HG03095 (cell line): ENCODE measurements at regions not wholly inside any gene's neighbourhood (a gene's known extent, or its start where the extent isn't known, plus 50 kb on each side); places are given as distances from the start of the nearest gene placed in this dataset.
"Not testable (repeated sequence)": the region's sequence is repeated elsewhere in the genome, so short reads cannot be mapped to it uniquely, and the experiment has no call there.

Source experiments
- ATAC-seq: cut with Tn5 transposase; IDR thresholded peaks from one replicate; pipeline ENCODE4 v1.9.1; 2021; ENCODE audit warnings: moderate library complexity; ENCODE audit not compliant: unreplicated experiment

DNA sequence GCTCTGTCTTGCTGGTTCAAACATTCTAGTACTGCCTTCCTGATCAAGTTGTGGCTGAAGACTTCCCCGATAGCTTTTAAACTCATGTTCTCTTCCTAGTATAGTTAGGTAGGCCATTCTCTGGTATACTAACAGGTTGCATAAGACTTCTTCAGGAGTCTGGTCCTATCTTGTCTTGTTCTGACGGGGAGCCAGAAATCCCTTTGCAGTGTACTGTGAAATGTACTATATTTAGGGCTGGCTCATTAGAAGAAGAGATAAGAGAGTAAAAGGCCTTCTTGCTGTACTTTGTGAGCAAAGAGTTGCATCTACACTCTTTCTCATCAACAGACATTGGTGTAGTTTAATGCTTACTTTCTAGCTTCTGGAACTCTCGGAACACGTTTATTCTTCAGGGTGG, 331.9 kb downstream of the NUP35 start:
- ATAC-seq, result no peak

DNA sequence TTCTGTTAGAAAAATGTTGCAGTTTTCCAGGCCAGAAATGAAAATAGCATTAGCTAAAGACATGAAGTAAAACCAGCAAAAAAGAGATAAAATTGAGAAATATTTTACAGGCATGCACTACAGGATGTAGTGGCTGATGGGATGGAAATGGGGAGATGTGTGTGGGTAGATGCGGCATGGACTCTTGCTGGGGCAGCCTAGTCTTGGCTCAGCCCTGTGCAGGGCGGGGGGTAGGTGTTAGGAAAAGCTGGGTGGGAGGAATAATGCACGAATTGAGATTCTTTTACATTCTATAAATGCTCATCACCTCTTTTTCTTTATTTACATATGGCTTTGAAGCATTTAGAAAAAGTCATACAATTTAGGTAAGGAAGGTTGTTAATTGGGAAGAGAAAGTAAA, 334.2 kb downstream of the NUP35 start:
- ATAC-seq, result no peak

DNA sequence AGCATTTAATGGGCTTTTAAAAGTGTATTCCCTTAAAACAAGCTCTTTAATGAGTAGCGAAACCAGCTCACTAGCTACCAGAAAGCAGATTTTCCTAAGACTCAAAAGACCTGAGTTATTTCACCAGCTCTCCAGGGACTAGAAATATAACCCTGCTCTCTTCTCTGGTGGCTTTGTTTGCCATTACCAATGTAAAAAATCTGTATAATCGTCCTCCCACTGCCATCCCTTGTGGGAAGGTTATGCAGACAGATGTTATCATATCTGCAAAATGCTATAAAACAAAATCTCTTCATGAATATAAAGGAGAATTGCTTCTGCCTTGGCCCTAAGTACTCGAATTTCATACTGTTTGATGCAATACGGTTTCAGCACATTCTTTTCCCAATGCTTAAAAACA, 335.2 kb downstream of the NUP35 start:
- no peak for ATAC-seq

GRCh38 chr2:183463821-183464220, 339.6 kb downstream of the NUP35 start:
- no peak for ATAC-seq

DNA sequence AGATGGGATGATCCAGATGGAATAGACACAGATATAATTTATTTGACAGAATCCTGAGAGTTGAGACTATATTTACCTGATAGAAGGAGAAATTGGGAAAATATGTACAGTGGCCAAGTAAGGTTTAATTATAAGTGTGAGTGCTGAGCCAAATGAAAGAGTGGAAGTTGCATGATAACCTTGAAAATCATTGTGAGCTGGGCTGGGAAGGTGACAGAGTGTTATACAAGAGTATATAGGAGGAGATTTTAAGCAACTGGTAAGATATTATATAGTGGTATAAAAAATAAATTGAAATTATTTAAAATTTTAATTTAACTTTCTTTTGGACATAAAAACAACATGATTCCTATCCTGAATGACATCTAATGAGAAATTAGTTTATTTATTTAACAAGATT, 340.8 kb downstream of the NUP35 start:
- ATAC-seq, result no peak

DNA sequence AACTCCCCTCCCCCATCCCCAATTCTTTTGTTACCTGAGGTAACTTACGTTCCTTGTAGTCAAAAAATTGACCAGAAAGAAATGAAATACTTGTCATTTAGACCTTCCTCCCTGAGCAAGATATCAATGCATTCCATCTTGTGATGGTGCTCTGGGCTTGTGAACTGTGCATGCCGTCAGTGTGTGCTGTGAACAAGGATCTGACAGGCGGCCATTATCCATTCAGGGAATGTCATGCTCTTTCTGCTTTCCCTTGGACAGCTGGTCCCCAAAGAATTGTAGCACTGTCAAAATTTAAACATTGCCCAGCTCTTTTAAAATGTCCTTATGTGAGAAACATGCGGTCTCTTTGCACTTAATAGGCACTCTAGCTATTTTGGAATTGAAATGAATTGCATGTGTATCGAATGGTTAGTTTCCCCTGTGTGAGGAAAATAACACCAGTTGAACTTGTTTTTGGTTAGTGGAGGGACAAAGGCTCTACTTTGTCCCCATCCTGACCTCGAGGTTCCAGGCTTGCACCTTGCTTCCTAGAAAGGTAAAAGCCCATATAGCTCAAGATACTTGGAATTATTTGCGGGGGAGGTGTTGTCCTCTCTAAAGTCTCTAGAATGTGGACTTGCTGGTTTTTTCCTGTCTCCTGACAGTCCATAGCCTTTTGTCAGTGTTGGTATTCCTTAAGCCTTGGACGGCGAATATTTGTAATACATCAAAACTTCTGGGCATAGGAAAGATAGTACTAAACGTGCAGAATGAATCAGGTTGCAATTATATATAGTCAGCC, 350.9 kb downstream of the NUP35 start:
- no peak for ATAC-seq

- ATAC-seq, result no peak
These were observed 352.2 kb downstream of the NUP35 start for GRCh38 chr2:183476490-183476889.

GRCh38 chr2:183477296-183477695, 353.1 kb downstream of the NUP35 start:
- no peak for ATAC-seq

DNA sequence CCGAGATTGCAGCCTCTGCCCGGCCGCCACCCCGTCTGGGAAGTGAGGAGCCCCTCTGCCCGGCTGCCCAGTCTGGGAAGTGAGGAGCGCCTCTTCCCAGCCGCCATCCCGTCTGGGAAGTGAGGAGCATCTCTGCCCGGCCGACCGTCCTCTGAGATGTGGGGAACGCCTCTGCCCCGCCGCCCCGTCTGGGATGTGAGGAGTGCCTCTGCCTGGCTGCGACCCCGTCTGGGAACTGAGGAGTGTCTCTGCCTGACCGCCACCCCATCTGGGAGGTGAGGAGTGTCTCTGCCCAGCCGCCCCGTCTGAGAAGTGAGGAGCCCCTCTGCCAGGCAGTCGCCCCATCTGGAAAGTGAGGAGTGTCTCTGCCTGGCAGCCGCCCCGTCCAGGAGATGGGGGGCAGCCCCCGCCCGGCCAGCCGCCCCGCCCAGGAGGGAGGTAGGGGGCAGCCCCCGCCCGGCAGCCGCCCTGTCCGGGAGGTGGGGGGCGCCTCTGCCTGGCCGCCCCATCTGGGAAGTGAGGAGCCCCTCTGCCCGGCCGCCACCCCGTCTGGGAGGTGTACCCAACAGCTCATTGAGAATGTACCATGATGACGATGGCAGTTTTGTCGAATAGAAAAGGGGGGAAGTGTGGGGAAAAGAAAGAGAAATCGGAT, 354.8 kb downstream of the NUP35 start:
- ATAC-seq, result not testable (repeated sequence)

- no peak for ATAC-seq
These were observed 363.1 kb downstream of the NUP35 start for GRCh38 chr2:183487326-183487725.

DNA sequence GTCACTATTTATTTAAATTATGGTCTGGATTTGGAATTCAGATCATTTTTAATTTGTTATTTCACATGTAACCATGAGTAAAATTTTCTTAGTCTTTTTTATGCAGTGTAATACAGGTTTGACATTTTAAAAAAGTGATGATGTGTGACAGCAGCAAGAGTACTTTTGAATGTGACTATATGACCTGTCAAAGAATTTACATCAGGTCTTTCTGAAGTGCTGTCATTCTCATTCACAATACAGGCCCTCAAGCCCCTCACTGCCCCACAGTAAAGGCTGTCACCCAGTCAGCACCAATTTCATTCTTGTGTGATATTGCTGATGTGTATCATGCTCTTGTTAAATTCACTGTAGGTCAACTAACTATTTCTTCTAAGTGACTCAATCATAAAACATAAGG, 364.2 kb downstream of the NUP35 start:
- ATAC-seq, result no peak

DNA sequence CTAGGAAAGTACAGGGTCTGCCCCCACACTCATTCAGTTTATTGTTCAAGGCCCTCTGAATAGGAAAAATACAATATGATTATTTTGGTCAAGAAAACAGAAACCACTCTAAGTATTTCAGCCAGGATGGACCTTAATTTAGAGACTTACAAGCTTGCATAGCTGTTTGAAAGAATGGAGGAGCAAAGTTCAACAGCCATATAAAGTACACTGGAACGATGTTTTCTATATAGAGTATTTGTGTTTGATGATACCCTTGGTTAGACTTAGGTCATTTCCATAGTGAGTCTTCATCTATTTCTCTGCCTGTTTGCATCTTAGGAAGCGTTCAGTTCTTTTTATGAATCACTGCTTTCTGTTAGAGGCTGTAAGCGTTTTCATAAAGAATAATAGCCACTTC, 366.2 kb downstream of the NUP35 start:
- ATAC-seq, result no peak

GRCh38 chr2:183490914-183491313, 366.7 kb downstream of the NUP35 start:
- no peak for ATAC-seq

- ATAC-seq, result no peak
These were observed 368.8 kb downstream of the NUP35 start for GRCh38 chr2:183493040-183493439.

GRCh38 chr2:183495079-183495478, 370.8 kb downstream of the NUP35 start:
- ATAC-seq, result no peak

- ATAC-seq, result peak; percentile 100
These were observed 371.5 kb downstream of the NUP35 start for GRCh38 chr2:183495589-183496267.

DNA sequence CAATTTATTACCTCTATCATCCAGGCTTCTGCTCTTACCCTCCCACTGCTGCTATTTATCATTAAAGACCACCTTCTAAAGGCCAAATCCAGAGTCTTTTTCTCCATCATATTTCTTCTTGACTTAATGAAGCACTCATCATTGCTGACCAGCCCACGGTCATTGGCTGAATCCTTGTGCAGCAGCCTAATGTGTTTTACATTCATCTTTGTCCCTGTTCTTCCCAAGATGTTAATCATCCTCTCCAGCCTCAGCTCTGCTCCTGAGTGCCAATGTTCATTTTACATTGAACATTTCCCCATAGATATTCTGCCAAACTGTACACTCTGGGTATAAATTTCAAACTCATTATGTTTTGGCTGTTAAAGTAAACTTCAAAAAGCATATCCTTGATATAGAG, 373.6 kb downstream of the NUP35 start:
- no peak for ATAC-seq

DNA sequence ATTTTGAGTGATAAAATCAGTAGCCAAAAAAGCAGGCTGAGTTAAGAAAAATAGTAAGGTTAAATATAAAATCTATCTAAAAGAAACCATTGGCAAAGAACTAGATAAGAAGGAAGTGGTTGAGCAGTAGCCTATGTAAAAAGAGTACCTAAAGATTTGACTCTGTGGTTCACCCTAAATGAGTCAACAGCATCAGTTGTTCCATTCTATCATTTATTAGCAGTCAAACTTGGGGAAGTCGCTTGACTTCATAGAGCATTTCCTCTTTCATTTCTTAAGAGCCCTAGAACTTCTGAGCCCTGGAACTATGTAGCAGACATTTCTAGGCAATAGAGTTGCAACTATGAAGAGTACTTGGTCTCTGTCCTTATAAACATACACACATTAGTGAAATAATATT, 381.7 kb downstream of the NUP35 start:
- ATAC-seq, result peak; percentile 94

DNA sequence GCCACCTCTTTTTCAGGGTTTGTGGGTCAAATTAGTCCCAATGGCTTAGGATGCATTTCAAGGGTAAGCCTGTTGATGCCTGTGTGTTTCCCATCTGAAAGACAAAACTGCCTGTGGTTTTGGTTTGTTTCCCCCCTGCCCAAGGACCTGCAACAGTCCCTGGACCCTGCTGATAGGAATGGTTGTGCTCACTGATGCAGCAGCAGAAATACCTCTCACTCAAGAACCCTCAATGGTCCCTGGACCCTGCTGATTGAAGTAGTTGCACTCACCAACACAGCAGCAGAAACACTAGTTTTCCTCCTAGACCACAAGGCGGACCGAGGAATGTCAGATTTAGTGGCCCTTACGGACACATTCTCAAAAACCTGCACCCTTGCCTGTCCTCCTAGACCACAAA, 386.9 kb downstream of the NUP35 start:
- ATAC-seq, result no peak

DNA sequence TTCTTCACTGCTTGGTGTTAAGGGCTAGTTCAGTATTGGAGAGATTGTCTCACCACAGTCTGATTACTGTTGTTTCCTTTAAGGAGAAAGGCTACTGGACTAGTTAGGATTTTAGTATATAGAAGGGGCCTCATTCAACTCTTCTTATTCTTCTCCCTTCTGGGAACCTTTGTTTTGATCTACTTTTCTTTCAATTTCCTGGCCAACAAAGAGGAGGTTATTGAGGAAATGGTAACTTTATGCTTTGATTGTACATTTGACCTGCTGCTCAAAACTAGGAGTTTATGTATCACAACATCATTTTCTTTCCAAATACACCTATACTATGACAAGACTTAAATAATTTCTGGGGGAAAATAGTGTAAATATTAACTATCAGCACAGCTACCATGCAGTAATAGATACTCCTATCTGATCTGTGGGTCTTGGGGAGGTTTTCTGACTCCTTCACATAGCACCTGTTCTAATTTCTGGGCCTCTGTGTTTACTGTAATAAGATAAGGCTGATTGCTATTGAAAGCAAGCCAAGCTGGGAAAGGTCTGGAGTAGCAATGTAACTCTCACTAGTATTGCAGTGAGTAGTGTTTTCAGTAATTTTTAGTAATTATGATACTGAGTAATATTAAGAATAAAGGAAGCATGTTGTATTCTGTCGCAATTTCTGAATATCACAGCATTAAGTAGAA, 395.3 kb downstream of the NUP35 start:
- no peak for ATAC-seq

GRCh38 chr2:183521911-183522310, 397.7 kb downstream of the NUP35 start:
- no peak for ATAC-seq
